ENCODE measurements at regions not wholly inside any gene's neighbourhood (a gene's known extent, or its start where the extent isn't known, plus 50 kb on each side); places are given as distances from the start of the nearest gene placed in this dataset.
"Not testable (repeated sequence)": the region's sequence is repeated elsewhere in the genome, so short reads cannot be mapped to it uniquely, and the experiment has no call there.

DNA sequence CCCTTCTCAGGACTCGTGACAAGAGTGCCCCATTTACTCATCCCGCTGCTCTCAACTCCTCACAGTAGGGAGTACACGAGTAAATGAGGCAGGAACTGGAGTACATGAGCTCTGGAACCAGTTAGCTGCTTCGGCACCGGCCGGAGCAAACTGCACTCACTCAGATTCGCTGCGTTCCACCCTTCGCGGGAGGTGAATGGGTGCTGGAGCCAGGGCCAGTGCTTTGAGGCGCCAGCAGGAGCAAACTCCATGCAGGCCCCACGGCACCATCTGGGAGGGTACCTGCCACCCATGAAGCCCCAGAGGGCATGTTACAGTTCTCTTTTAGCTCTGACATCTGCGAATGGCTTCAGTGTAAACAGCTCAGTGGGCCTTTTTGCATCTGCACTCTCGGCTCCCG is 315.5 kb upstream of the GK2 start:
- H3K9me3 Mint-ChIP-seq (ENCODE audit: unreplicated experiment) = peaks cover 12% of the 10 kb centered on the region
- Histone ChIP-seq H3K27me3 (replicated peaks; ENCODE audit: control insufficient read depth, insufficient read depth, low read length) (no peaks in the 10 kb centered on the region), H3K4me1 (no peaks in the 10 kb centered on the region; the same call in 1 of the 2 replicates), H3K9me3 (peaks cover 3% of the 10 kb centered on the region; the same call in 1 of the 2 replicates), H3K36me3 (ENCODE audit: control insufficient read depth, insufficient read depth, low read length) (no peaks in the 10 kb centered on the region), H3K4me3 (ENCODE audit: low read depth, low read length) (no peak overlapping the region)
- no peaks in the 10 kb centered on the region for H3K36me3 Mint-ChIP-seq (ENCODE audit: insufficient read depth, unreplicated experiment)
- no peak overlapping the region for H3K4me3 Mint-ChIP-seq (ENCODE audit: unreplicated experiment)
- BruUV-seq (replicated peaks) = no TSS peak
- intact Hi-C loops (cut with micrococcal nuclease; ENCODE audit: unreplicated experiment) = no loop called here
- TF ChIP-seq, protein P1, sequence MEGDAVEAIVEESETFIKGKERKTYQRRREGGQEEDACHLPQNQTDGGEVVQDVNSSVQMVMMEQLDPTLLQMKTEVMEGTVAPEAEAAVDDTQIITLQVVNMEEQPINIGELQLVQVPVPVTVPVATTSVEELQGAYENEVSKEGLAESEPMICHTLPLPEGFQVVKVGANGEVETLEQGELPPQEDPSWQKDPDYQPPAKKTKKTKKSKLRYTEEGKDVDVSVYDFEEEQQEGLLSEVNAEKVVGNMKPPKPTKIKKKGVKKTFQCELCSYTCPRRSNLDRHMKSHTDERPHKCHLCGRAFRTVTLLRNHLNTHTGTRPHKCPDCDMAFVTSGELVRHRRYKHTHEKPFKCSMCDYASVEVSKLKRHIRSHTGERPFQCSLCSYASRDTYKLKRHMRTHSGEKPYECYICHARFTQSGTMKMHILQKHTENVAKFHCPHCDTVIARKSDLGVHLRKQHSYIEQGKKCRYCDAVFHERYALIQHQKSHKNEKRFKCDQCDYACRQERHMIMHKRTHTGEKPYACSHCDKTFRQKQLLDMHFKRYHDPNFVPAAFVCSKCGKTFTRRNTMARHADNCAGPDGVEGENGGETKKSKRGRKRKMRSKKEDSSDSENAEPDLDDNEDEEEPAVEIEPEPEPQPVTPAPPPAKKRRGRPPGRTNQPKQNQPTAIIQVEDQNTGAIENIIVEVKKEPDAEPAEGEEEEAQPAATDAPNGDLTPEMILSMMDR (IDR thresholded peaks at IDR 0.05; ENCODE audit: insufficient read depth in 1 of 2, low read depth in 1 of 2, low read length in 1 of 2, severe bottlenecking in 1 of 2, unreplicated experiment in 1 of 2) = no peak
- ChIA-PET POLR2A (no interaction called here), CTCF (no interaction called here)
- H3K27ac Mint-ChIP-seq (ENCODE audit: unreplicated experiment) = no peak overlapping the region
- no peaks in the 10 kb centered on the region for H3K4me1 Mint-ChIP-seq (ENCODE audit: low read depth, unreplicated experiment)
- no peak for DNase-seq
- peaks cover 3% of the 10 kb centered on the region for H3K27me3 Mint-ChIP-seq (ENCODE audit: insufficient read depth, unreplicated experiment)

DNA sequence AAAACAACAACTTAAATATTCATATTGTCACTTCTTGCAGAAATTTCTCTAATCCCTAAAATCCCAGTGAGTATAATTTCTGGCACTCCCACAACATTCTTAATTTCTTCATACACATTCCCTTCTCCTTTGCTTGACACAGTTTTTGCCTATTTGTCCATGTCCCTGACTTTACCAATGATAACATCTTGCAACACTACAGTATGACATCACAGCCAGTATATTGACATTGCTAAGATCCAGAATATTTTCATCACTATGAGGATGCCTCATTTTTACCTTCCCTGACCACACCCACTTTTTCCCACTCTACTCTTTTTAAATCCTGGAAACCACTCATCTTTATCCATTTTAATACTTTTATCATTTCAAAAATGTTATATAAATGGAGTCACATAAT is 292.3 kb upstream of the GK2 start:
- intact Hi-C loops (cut with micrococcal nuclease; ENCODE audit: unreplicated experiment) = no loop called here
- Mint-ChIP-seq H3K9me3 (ENCODE audit: unreplicated experiment) (peaks cover 30% of the 10 kb centered on the region), H3K4me1 (ENCODE audit: low read depth, unreplicated experiment) (peaks cover 21% of the 10 kb centered on the region), H3K36me3 (ENCODE audit: insufficient read depth, unreplicated experiment) (no peaks in the 10 kb centered on the region), H3K27ac (ENCODE audit: unreplicated experiment) (no peak overlapping the region), H3K27me3 (ENCODE audit: insufficient read depth, unreplicated experiment) (no peaks in the 10 kb centered on the region), H3K4me3 (ENCODE audit: unreplicated experiment) (no peak overlapping the region)
- TF ChIP-seq, protein P1 (IDR thresholded peaks at IDR 0.05; ENCODE audit: insufficient read depth in 1 of 2, low read depth in 1 of 2, low read length in 1 of 2, severe bottlenecking in 1 of 2, unreplicated experiment in 1 of 2) = no peak
- Histone ChIP-seq H3K27me3 (replicated peaks; ENCODE audit: control insufficient read depth, insufficient read depth, low read length) (no peaks in the 10 kb centered on the region), H3K4me1 (peaks cover 5% of the 10 kb centered on the region; the same call in 1 of the 2 replicates), H3K9me3 (no peaks in the 10 kb centered on the region), H3K4me3 (ENCODE audit: low read depth, low read length) (no peak overlapping the region), H3K36me3 (ENCODE audit: control insufficient read depth, insufficient read depth, low read length) (no peaks in the 10 kb centered on the region)
- ChIA-PET POLR2A (no interaction called here), CTCF (no interaction called here)
- no peak for DNase-seq
- BruUV-seq (replicated peaks) = no TSS peak

DNA sequence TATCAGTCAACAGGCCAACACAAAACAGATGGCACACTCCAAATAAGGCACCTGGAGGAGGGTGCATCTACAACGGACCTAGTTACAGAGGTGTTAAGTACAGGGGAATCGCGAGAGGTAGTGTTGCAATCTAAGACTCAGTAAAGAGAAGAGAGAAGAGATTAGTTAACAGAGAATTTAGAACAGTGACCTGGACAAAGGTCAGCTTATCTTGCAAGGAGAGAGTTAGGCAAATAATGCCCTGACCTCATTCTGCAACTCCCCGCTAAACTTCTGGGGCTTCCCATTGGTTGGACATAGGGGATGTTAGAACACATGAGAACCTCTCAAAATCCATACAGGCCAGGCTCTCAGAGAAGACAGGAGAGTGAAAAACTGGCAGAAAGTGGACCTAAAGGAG is 289.4 kb upstream of the GK2 start:
- no peaks in the 10 kb centered on the region; the same call in 1 of the 2 replicates for H3K9me3 ChIP-seq
- ChIA-PET CTCF (no interaction called here), POLR2A (no interaction called here)
- BruUV-seq (replicated peaks) = no TSS peak
- intact Hi-C loops (cut with micrococcal nuclease; ENCODE audit: unreplicated experiment) = no loop called here
- H3K4me3 Mint-ChIP-seq (ENCODE audit: unreplicated experiment) = no peak overlapping the region
- H3K4me1 ChIP-seq = peaks cover 5% of the 10 kb centered on the region; the same call in 1 of the 2 replicates
- H3K36me3 ChIP-seq (ENCODE audit: control insufficient read depth, insufficient read depth, low read length) = no peaks in the 10 kb centered on the region
- TF ChIP-seq, protein P1 (IDR thresholded peaks at IDR 0.05; ENCODE audit: insufficient read depth in 1 of 2, low read depth in 1 of 2, low read length in 1 of 2, severe bottlenecking in 1 of 2, unreplicated experiment in 1 of 2) = no peak
- H3K27me3 ChIP-seq (replicated peaks; ENCODE audit: control insufficient read depth, insufficient read depth, low read length) = no peaks in the 10 kb centered on the region
- H3K36me3 Mint-ChIP-seq (ENCODE audit: insufficient read depth, unreplicated experiment) = no peaks in the 10 kb centered on the region
- peak overlapping the region; percentile 51 for H3K27ac Mint-ChIP-seq (ENCODE audit: unreplicated experiment)
- DNase-seq = peak; percentile 14 to 34
- H3K4me1 Mint-ChIP-seq (ENCODE audit: low read depth, unreplicated experiment) = peaks cover 21% of the 10 kb centered on the region
- no peak overlapping the region for H3K4me3 ChIP-seq (ENCODE audit: low read depth, low read length)
- H3K9me3 Mint-ChIP-seq (ENCODE audit: unreplicated experiment) = peaks cover 47% of the 10 kb centered on the region
- no peaks in the 10 kb centered on the region for H3K27me3 Mint-ChIP-seq (ENCODE audit: insufficient read depth, unreplicated experiment)

DNA sequence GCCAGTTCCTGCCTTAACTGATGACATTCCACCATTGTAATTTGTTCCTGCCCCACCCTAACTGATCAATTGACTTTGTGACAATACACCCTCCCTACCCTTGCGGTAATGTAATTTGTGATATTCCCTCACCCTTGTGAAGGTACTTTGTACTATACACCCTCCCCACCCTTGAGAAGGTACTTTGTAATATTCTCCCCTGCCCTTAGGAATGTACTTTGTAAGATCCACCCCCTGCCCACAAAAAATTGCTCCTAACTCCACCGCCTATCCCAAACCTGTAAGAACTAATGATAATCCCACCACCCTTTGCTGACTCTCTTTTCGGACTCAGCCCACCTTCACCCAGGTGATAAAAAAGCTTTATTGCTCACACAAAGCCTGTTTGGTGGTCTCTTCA is 288.5 kb upstream of the GK2 start:
- BruUV-seq (replicated peaks); POLR2A ChIA-PET; H3K4me3 Mint-ChIP-seq (ENCODE audit: unreplicated experiment); H3K4me3 ChIP-seq (ENCODE audit: low read depth, low read length); intact Hi-C loops (cut with micrococcal nuclease; ENCODE audit: unreplicated experiment); H3K4me1 ChIP-seq; H3K27me3 Mint-ChIP-seq (ENCODE audit: insufficient read depth, unreplicated experiment); H3K27me3 ChIP-seq (replicated peaks; ENCODE audit: control insufficient read depth, insufficient read depth, low read length); CTCF ChIA-PET; H3K36me3 Mint-ChIP-seq (ENCODE audit: insufficient read depth, unreplicated experiment); H3K36me3 ChIP-seq (ENCODE audit: control insufficient read depth, insufficient read depth, low read length); DNase-seq; H3K9me3 ChIP-seq: not testable (repeated sequence)
- Mint-ChIP-seq H3K4me1 (ENCODE audit: low read depth, unreplicated experiment) (peaks cover 21% of the 10 kb centered on the region), H3K27ac (ENCODE audit: unreplicated experiment) (peak overlapping the region; percentile 51), H3K9me3 (ENCODE audit: unreplicated experiment) (peaks cover 48% of the 10 kb centered on the region)
